Fibroblast of skin of scalp (primary cell): ENCODE measurements at regions not wholly inside any gene's neighbourhood (a gene's known extent, or its start where the extent isn't known, plus 50 kb on each side); places are given as distances from the start of the nearest gene placed in this dataset.

ENCODE experiments used
- DNase-seq: peaks from one replicate; pipeline ENCODE4 v3.0.0-alpha.2; 2013

DNA sequence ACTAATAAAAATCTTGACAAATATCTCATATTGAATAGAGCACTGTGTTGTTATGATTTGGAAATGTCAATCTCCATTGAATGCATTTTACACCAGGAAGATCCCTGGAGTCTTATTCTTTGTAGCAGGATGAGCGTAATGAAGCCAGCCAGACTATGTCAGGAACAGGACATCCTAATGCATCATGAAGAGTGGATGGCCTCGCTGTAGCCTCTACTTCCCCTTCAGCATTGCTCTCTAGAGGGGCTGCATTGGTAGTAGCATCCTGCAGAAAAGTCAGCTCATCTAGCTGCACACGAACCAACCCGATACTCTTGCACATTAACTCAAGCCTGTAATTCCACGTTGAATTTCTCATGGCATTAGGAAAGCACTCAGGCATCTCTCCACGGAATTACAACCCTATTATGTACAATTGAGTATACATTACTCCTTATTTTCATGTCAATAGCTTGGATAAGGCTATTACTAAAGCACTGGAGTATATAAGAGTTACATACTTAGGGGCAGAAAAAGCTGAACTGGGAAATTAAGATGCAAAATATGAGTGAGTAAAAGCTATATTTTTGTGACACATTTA, 76.1 kb downstream of the CMPK2 start:
- no peak for DNase-seq

DNA sequence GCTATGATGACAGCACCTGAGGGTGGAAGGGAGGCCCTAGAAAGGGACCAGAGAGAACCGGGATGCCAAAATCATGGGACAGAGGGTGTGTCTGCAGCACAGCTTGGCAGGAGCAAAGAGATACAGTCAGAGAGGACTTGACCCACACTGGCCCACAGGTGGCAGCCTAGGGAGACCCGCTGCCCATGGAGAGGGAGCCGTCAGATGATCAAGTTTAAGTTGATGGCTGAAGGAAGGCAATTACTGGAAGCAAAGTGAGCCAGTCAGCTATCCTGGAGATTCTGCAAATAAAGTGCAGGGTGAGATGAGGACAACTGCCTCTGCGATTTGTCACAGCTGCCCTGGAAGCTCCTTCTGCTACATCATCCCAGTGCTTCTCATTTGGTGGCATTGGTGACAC, 74.0 kb downstream of the CMPK2 start:
- no peak for DNase-seq

DNA sequence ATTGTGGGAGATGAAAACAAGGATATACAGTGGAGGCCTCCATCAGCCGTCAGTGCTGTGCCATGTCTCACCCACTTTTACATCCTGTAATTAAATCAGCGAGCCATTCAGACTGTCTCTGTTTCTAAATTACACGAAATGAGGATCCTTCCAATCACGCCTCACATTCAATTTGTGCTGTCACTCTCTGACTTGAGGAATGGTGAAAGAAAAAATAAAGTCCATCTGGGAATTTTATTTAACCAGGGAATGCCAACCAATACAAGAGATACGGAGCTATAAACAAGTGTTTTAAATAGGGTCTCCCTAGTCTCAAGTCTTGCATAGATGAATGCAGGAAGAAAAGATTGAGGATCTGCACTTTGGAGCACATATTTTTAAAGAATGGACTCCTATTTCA, 72.8 kb downstream of the CMPK2 start:
- no peak for DNase-seq

DNA sequence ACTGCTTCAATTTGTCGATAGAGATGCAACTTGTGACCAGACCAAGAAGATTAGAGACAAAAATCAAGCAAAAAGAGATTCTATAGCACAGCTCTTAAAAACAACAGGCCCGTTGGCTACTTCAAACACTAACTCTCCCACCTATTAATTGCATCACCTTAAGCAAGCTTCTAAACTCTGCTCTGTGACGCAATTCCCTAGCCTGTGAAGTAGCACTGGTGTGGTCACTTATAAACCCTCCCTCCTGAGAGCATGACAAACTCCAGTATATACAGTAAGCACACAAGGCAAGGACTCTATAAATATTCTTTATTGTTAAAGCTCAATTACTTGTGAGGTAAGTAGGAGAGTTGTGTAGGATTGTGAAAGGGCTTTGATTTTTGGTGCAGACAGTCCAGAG, 72.3 kb downstream of the CMPK2 start:
- no peak for DNase-seq

DNA sequence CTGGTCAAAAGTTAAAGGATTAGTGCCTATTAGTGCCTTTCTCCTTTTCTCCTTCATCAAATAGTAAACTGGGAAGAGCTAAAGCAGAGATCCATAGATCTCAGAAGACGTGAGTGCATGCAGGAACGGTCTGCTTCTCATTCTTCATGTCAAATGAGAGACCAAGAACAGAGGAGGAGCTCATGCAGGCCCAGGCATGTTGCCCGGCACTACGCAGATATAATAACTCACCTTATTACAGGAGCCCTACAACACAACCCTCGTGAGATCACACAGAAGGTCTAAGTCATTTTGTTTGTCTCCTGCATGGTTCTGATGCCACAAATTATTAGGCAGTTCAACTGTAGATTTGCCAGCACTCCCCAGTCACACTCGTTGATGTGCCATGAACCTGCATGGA, 71.8 kb downstream of the CMPK2 start:
- no peak for DNase-seq

DNA sequence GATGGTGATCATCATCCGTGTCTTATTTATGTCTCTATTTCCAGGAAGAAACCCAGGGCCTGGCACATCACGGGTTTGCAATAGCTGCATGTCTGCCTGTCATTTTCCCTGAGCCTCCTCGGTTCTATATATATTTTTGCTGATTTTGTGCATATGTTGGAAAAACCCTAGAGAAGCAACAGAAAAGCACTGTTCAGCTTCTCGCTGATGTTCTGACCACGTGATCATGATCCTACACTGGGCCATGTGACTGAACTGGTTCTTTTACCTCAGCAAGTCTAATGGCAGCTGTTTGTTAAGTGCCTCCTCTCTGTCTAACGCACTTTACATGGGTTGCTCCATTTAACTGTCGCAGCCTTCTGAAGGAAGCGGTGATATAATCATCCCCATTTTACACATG, 71.3 kb downstream of the CMPK2 start:
- DNase-seq, result no peak
